Superior temporal gyrus (tissue), 1 donor: ENCODE measurements at regions not wholly inside any gene's neighbourhood (a gene's known extent, or its start where the extent isn't known, plus 50 kb on each side); places are given as distances from the start of the nearest gene placed in this dataset.
"Not testable (repeated sequence)": the region's sequence is repeated elsewhere in the genome, so short reads cannot be mapped to it uniquely, and the experiment has no call there.

Experiments
- DNase-seq: peaks from one replicate; pipeline ENCODE4 v3.0.0-alpha.2; 2016; ENCODE audit errors: extremely low spot score

DNA sequence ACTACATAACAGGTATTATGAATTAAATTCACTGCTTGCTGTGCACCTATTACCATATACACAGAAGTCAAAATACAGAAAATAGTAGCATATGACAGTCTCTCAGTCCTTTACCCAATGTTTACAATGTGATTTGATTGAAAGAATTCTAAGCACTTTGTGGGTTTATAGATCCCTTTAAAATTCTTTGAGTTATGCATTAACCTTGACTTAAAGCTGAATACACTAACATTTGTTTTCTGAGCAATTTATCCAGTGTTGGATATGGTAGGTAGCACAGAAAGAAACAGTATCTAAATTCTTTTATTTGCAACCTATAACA is 230.8 kb upstream of the DDI1 start:
- no peak for DNase-seq

DNA sequence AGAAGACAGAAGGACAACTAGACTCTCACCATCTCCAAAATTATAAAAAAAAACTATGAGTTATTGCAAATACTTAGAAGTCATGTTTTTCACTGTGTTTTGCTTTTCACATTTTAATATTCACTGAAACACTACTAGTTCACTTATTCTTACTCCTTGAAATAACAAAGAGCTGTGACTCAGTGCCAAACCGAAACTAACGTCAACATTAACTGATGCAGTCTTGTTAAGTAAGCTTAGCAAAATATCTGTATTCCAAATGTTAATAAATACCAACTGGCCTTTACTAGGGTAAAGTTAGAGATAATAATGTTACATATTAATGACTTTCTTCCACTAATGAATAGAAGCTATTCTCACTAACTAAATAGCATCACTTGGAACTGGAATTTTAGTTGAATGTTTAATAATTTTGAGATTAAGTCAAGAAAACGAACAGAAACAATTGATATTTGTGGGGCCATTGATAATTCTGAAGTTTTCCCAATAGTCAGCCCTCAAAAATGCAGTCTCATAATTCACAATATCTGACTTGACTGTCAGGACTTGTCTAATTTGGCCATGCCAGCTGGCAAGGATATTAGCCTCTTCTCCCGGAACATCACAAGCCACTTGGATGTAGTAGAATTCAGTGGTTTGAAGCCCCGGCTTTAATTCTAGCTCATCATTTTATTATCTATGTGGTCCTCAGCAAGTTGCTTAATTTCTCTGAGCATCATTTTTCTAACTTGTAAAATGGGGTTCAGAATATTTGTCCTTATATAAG is 230.1 kb upstream of the DDI1 start:
- DNase-seq, result no peak

DNA sequence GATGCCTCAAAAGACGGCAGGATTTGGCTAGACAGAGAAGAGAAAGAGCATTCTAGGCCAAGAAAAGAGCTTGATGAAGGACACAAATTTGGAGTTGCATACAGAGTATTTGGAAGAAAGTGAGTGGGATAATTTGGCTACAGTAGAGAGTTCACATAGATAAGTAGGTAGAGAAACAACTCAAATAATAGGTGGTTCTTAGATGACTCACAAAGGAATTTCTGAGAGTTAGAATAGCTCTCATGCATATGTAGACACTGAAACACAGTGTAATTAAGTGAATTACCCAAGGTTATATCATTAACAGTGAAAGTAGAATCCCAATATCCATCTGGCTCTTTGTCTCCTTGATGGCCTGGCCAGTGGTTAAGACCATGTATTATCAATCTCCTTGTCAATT is 228.6 kb upstream of the DDI1 start:
- no peak for DNase-seq

DNA sequence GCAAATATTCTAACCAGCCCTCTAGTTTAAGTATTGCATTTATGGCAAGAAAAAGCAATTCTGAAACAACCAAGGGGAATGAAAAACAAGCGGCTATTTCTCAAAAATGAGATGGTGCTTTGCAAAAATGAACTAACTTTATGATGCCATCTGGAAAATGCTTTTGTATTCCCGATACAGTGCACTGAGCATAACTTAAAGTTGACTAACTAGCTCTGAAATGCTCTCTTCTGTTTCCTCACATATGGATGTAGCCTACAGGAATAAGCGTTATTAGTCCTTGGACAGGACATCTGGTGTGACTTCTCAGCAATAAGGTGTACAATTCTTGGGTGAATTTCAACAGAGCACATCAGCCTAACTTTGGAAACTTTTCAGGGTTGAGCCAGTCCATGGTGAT is 228.2 kb upstream of the DDI1 start:
- no peak for DNase-seq

GRCh38 chr11:103811870-103812455 is 224.5 kb upstream of the DDI1 start:
- DNase-seq, result no peak

GRCh38 chr11:103812680-103813079 is 223.8 kb upstream of the DDI1 start:
- no peak for DNase-seq

DNA sequence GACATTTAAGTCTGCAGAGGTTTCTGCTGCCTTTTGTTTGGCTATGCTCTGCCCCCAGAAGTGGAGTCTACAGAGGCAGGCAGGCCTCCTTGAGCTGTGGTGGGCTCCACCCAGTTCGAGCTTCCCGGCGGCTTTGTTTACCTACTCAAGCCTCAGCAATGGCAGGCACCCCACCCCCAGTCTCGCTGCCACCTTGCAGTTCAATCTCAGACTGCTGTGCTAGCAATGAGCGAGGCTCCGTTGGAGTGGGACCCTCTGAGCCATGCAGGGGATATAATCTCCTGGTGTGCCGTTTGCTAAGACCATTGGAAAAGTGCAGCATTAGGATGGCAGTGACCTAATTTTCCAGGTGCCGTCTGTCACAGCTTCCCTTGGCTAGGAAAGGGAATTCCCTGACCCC is 216.1 kb upstream of the DDI1 start:
- DNase-seq, result not testable (repeated sequence)

GRCh38 chr11:103824116-103824515 is 212.3 kb upstream of the DDI1 start:
- no peak for DNase-seq

GRCh38 chr11:103825469-103825868 is 211.0 kb upstream of the DDI1 start:
- no peak for DNase-seq

DNA sequence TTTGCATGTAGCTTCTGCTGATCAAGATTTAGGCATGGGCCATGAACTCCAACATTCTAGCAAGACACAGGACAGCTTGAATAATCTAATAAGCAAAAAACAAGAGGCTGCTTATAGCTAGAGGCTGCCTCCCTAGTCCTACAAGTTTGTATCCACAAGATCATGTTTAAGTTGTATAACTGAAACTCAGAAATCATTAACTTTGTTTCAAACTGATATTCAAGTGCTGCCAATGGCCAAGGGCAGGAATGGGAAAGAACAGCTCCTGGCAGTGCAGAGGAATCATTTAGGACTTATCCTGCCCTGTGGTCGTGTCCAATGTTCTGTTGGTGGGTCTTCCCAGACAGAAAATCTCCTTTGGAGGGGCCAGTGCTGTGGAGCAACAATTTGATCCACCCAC is 209.6 kb upstream of the DDI1 start:
- DNase-seq, result no peak

- DNase-seq, result no peak
Measured at GRCh38 chr11:103829596-103829995, 206.8 kb upstream of the DDI1 start.

- no peak for DNase-seq
Measured at GRCh38 chr11:103830205-103830604, 206.2 kb upstream of the DDI1 start.

- no peak for DNase-seq
Measured at GRCh38 chr11:103832762-103833161, 203.7 kb upstream of the DDI1 start.

DNA sequence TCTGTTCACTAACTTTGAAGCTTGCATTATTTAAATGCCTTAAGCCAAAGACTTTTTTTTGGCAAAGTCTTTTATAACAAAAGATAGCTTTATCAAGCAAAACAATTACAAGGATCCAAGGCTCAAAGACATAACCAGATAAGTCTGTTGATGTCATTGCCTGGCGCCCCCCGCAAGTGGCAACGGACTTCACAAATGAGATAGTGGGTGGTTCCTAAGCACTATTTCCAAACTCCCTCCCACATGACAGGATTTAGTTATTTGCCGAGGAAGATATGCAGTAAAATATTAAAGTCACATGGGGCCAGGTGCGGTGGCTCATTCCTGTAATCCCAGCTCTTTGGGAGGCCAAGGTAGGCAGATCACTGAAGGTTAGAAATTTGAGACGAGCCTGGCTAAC is 194.2 kb upstream of the DDI1 start:
- DNase-seq, result no peak

DNA sequence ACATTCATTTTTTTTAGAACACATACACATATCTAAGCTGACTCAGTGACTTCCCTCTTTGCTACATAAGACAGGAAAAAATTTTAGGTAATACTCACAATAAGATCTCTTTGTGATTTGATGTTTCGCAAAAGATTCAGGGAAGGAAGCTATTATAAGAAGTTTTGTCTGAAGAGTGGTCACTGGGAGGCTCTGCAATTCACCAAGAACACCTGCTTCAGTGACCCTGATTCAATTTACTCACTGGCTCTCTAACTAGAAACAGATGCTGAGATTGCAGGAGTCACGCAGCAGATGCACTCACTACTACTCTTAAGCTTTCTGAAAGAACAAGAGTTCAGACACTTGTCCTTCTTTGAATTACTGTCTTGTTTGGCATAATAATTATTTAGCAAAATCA is 193.6 kb upstream of the DDI1 start:
- DNase-seq, result no peak

DNA sequence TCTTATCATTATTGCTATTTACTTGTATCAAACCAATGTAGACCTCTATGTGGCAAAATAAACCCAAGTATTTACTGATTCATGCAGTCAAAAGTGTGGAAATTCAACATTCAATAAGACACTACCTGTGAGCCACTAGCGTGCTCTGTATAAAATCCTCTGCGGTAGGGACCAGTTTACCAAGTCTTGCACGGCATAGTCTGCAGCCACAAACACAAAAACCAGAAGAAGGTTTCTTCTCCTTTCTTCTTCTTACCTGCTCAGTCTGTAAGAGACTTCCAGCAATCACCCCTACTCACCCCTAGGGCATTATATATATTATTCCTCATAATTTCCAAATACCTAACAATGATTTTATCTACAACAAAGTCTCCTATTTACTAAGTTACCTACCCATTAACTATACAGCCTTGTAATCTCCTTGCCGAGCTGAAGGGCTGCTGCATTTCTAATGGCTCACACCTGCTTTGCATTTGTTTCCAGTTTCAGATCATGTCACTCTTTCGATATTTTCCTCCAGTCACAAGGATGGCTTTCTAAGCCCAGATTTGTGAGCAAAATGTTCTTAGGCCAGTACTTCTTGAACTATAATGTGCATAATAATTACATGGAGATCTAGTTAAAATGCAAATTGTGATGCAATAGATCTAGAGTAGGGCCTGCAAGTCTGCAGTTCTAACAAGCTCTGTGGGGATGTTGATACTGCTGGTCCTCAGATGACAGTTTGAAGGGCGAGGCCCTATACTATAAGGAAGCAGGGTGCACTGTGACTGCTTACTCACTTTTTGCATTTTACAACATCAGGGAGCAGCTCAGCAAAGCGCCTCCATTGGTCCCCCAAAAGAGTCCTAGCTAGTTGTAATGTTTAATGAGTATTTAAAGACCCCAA is 191.9 kb upstream of the DDI1 start:
- DNase-seq, result no peak

GRCh38 chr11:103845331-103845730 is 191.1 kb upstream of the DDI1 start:
- DNase-seq, result no peak

DNA sequence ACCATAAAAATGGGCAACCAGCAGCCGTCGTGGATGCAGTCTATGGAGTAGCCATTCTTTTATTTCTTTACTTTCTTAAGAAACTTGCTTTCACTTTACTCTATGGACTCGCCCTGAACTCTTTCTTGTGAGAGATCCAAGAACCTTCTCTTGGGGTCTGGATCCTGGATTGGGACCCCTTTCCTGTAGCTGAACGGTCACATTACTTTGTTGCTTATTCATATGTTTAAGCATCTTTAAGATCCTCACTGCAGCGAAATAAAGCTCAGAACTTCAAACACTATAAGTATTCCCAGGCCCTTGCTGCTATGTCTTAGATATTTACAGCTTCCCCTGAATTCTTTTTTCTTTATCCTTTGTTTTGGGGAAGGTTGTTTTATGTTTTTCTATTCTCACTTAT is 187.8 kb upstream of the DDI1 start:
- DNase-seq, result no peak

GRCh38 chr11:103849366-103849765 is 187.1 kb upstream of the DDI1 start:
- DNase-seq, result no peak

GRCh38 chr11:103850419-103851165 is 185.8 kb upstream of the DDI1 start:
- DNase-seq, result no peak

GRCh38 chr11:103851166-103851651 is 185.2 kb upstream of the DDI1 start:
- no peak for DNase-seq
